Nephron progenitor cell (in vitro differentiated cells): ENCODE measurements at regions not wholly inside any gene's neighbourhood (a gene's known extent, or its start where the extent isn't known, plus 50 kb on each side); places are given as distances from the start of the nearest gene placed in this dataset.
"Not testable (repeated sequence)": the region's sequence is repeated elsewhere in the genome, so short reads cannot be mapped to it uniquely, and the experiment has no call there.

Source experiments
- DNase-seq: peaks from one replicate; pipeline ENCODE4 v3.0.0; 2021
- H3K27ac Mint-ChIP-seq: 2 replicates; pipeline ENCODE4 v1.8.0; 2021; ENCODE audit warnings: mild to moderate bottlenecking, moderate library complexity, mixed read lengths
- H3K27me3 Mint-ChIP-seq: 2 replicates; pipeline ENCODE4 v1.8.0; 2021; ENCODE audit warnings: mild to moderate bottlenecking, low read depth, mixed read lengths; ENCODE audit not compliant: poor library complexity
- H3K36me3 Mint-ChIP-seq: 2 replicates; pipeline ENCODE4 v1.8.0; 2021; ENCODE audit warnings: low read depth, mixed read lengths
- H3K4me1 Mint-ChIP-seq: 2 replicates; pipeline ENCODE4 v1.8.0; 2021; ENCODE audit warnings: mixed read lengths
- H3K4me3 Mint-ChIP-seq: 2 replicates; pipeline ENCODE4 v1.8.0; 2021; ENCODE audit warnings: mild to moderate bottlenecking, moderate library complexity, mixed read lengths
- H3K9me3 Mint-ChIP-seq: 2 replicates; pipeline ENCODE4 v1.8.0; 2021; ENCODE audit warnings: mild to moderate bottlenecking, moderate library complexity, mixed read lengths
- TF ChIP-seq, protein P1 (sequence below): fragments of 200-600 bp; sonication (generic); IDR thresholded peaks from 2 replicates; pipeline ENCODE4 v1.5.0; 2021; ENCODE audit warnings: antibody characterized with exemption

DNA sequence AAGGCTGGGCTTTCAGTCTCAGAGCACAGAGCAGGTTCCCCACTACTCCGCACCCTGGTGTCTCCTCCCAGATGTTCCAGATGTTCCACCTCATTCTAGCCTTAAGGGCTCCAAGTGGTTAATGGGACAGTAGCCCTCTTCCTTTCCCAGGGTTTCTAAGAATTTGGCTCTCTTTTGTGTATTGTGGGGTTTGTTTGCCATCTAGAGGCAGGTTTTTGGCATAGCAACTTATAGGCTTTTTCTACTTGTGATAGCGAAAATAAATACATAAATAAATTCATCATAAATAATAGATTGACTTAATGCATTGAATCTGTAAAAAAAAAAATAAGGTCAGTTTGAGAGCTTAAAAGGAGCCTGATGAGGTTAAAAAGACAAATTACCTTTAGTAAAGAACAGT is 86.1 kb upstream of the XKR3 start:
- H3K9me3 Mint-ChIP-seq = peaks cover 45% of the 10 kb centered on the region
- H3K27ac Mint-ChIP-seq, H3K36me3 Mint-ChIP-seq, H3K27me3 Mint-ChIP-seq, DNase-seq, H3K4me3 Mint-ChIP-seq, H3K4me1 Mint-ChIP-seq: not testable (repeated sequence)

DNA sequence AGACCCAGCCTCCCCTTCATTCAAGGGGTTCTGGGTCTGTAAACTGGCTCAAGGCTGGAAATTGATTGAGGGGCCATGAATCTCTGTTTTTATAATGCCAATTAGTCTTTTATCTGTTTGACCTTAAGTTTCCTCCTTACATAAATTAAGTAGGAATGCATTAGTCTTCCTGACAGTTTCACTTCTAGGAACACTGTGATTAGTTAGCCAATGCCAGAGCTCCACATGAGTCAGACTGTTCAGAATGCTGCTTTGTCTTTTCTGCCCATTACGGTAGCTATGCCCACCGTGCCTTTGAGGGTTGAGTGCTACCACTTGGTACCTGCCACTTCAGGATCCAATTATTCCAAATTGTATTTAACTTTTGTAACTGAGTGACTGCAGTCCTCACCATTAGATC is 76.8 kb upstream of the XKR3 start:
- not testable (repeated sequence) for H3K36me3 Mint-ChIP-seq, H3K4me3 Mint-ChIP-seq, DNase-seq, H3K4me1 Mint-ChIP-seq, H3K27me3 Mint-ChIP-seq, H3K27ac Mint-ChIP-seq
- H3K9me3 Mint-ChIP-seq = peaks cover 29% of the 10 kb centered on the region

DNA sequence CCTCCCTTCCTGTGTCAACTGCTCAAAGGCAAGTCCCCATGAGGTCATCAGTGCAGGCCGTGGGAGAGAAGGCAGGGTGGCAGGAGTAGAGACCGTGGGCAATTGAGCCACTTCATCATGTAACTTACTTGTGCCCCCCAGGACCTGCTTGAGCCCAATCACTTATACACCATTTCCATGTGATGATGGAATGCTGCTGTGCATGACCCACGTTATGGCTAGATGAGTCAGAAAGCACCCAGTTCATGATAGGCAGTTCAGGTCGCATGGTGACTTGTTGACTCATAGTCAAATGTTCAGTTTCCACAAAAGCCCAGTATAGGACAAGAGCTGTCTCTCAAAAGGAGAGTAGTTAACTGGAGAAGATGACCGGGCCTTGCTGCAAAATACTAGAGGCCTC is 76.4 kb upstream of the XKR3 start:
- not testable (repeated sequence) for DNase-seq, H3K27ac Mint-ChIP-seq, H3K4me3 Mint-ChIP-seq, H3K27me3 Mint-ChIP-seq, H3K4me1 Mint-ChIP-seq, H3K36me3 Mint-ChIP-seq
- H3K9me3 Mint-ChIP-seq = peaks cover 24% of the 10 kb centered on the region

DNA sequence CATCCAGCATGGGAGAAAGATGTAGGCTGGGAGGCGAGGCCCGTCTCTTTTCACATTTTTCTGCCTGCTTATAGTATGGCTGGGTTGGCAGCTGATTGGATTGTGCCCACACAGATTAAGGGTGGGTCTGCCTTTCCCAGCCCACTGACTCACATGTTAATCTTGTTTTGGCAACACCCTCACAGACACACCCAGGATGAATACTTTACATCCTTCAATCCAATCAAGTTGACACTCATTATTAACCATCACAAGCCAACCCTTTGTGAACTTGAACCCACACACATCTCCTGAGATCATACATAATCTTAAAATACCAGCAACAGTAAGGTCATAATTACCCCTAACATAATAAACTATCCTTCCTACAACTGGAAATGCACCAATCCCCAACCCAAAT is 74.1 kb upstream of the XKR3 start:
- H3K9me3 Mint-ChIP-seq = peaks cover 32% of the 10 kb centered on the region
- H3K27ac Mint-ChIP-seq, H3K4me1 Mint-ChIP-seq, H3K4me3 Mint-ChIP-seq, H3K27me3 Mint-ChIP-seq, H3K36me3 Mint-ChIP-seq, DNase-seq: not testable (repeated sequence)

DNA sequence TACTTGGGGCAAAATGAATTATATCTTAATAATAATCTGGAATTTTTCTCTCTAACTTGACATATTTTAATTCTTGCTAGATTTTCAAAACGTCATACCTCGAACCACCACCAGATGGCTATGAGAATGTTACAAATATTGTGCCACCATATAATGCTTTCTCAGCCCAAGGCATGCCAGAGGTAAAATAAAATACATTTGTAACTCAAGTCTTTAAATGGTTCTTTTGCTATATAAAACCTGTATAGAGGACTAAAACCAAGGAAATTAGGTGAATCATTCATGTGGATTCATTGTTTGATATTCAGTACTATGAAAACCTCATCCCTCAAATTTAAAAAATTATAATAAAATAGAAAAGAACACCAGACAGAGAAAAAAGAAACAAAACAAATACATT is 72.2 kb upstream of the XKR3 start:
- peaks cover 33% of the 10 kb centered on the region for H3K9me3 Mint-ChIP-seq
- H3K4me3 Mint-ChIP-seq, H3K36me3 Mint-ChIP-seq, DNase-seq, H3K27me3 Mint-ChIP-seq, H3K4me1 Mint-ChIP-seq, H3K27ac Mint-ChIP-seq: not testable (repeated sequence)

DNA sequence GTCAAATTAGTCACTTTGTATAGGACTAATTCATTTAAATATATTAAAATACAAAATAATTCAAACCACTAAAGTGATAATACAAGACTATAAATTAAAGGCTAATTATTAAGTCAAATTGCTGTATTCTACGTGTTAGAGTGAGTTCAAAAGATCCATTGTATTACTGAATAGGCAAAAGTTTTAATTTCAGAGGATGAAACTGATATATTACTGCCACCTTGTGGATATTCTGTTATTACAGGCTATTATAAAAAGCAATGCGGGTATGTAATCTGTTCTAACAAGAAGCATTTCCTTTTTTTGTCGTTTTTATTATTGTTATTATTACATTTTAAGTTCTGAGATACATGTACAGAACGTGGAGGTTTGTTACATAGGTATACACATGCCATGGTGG is 66.7 kb upstream of the XKR3 start:
- H3K4me3 Mint-ChIP-seq, DNase-seq, H3K4me1 Mint-ChIP-seq, H3K36me3 Mint-ChIP-seq, H3K27ac Mint-ChIP-seq, H3K27me3 Mint-ChIP-seq: not testable (repeated sequence)
- peaks cover 26% of the 10 kb centered on the region for H3K9me3 Mint-ChIP-seq
- TF ChIP-seq, protein P1, sequence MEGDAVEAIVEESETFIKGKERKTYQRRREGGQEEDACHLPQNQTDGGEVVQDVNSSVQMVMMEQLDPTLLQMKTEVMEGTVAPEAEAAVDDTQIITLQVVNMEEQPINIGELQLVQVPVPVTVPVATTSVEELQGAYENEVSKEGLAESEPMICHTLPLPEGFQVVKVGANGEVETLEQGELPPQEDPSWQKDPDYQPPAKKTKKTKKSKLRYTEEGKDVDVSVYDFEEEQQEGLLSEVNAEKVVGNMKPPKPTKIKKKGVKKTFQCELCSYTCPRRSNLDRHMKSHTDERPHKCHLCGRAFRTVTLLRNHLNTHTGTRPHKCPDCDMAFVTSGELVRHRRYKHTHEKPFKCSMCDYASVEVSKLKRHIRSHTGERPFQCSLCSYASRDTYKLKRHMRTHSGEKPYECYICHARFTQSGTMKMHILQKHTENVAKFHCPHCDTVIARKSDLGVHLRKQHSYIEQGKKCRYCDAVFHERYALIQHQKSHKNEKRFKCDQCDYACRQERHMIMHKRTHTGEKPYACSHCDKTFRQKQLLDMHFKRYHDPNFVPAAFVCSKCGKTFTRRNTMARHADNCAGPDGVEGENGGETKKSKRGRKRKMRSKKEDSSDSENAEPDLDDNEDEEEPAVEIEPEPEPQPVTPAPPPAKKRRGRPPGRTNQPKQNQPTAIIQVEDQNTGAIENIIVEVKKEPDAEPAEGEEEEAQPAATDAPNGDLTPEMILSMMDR = peak; percentile 28

DNA sequence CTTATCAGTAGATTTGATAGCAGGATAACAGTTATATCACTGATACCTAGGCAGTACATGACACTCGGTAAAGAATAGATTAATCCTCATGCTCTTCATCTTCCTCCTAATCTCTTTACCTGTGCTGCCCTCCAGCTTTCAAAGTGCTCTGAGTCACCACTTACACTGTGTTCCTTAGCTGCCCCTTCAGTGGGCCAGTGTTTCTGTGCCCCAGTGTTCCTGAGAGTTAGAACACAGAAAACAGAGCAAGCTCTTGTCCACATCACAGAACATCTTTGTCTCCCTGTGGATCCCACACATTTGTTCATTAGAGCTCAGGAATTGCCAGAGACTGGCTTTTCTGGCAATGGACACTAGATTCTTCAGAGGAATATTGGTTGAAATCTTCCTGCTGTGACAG is 51.1 kb upstream of the XKR3 start:
- H3K27ac Mint-ChIP-seq, H3K4me3 Mint-ChIP-seq, H3K4me1 Mint-ChIP-seq, H3K27me3 Mint-ChIP-seq, DNase-seq, H3K36me3 Mint-ChIP-seq: not testable (repeated sequence)
- H3K9me3 Mint-ChIP-seq = peaks cover 21% of the 10 kb centered on the region
